ENCODE measurements at regions not wholly inside any gene's neighbourhood (a gene's known extent, or its start where the extent isn't known, plus 50 kb on each side); places are given as distances from the start of the nearest gene placed in this dataset.

DNA sequence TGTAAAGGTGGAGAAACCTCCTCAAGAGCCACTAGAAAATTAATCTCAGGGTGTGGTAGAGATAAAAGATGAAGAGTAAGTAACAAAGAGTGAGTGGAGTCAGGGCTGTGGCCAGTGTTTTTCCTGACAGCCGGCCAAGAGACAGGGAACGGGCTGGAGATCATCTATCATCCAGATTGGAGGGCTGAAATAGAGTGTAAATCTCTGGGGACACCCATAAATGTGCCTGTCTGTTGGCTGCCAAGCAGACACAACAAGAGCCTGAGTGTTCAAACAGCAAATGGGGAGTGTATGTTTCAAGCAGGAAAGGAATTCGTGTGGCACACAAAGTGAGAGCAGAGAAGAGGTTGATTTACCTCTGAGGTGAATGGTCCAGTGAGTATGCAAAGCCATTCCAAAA, 326.4 kb upstream of the KHDRBS2 start:
- TF ChIP-seq CTCF (IDR thresholded peaks at IDR 0.05; ENCODE audit: insufficient read depth, low read depth, low read length): no peak
- no peak for TF ChIP-seq EZH2 (IDR thresholded peaks at IDR 0.05; ENCODE audit: insufficient read depth, low read length)

Data from astrocyte (in vitro differentiated cells and primary cell).